ENCODE measurements at regions not wholly inside any gene's neighbourhood (a gene's known extent, or its start where the extent isn't known, plus 50 kb on each side); places are given as distances from the start of the nearest gene placed in this dataset.
"Not testable (repeated sequence)": the region's sequence is repeated elsewhere in the genome, so short reads cannot be mapped to it uniquely, and the experiment has no call there.

DNA sequence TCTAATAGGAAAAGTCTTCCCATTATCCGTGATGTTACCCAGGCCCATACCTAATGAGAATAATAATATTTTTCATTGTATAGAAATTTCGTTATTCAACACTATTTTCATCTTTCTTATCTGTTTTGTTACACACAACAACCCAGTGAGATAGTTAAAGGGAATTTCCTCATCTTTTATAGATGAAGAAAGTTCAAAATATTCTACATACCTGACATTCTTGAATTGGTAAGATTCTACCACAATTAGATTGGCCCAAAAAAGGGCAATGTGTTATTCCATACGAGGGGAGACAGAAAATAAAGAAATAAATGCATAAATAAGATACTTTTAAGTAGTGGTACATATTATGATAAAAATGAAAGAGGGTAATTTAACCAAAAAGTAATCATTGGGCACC lies 405.5 kb upstream of the ADAMTS5 start:
- DNase-seq: no peak

DNA sequence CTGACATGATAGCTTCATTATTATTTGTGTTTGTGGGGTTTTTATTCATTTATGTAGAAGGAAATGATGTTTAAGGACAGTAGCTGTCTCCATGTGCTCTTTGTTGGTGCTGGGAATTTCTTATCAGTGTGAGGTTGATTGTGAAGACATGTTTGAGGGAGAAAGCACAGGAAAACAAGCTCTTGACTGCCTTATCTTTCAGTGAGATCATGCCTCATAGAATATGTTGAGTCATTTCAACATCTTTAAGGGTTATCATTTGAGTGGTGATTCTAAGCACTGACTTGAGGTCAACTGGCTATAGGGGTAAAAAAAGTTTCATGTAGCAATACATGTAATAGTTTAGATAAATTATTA lies 405.1 kb upstream of the ADAMTS5 start:
- DNase-seq: no peak

DNA sequence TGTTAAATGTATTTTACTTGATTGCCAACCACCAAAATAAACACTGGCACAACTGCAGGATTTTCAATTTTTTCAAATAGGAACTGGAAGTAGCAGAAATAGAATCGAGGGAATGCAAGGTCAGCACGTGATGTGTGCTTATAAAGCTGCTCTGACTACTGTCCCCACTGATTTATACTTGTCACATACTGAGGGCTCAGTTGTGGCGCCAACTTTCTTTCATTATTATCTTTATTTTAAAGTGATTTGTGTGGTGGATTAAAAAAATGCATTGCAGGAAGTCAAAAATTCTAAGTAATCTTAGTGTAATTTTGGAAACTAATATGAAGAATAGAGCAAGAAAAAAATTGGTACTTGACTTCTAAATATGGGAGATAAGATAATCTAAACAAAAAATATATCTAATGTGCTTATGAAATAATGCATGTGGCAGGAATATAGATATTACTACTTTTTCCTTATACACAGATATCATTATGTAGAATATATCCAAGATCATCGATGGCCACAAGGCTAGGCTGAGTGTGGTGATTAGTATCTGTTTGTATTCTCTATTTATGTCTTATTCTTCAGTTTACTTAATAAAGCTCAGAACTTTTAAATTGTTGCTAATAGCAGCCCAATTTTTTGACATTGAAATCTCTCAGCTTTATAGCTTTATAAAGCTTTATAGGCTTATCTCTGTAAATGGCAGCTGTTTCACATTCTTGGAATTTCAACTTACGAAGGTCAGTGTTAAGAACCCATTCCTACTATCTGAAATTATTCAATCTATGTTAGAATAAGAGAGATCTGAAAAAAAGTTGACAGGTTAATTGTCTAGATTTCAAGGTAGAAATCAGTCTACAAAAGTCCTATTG lies 404.5 kb upstream of the ADAMTS5 start:
- no peak for DNase-seq

DNA sequence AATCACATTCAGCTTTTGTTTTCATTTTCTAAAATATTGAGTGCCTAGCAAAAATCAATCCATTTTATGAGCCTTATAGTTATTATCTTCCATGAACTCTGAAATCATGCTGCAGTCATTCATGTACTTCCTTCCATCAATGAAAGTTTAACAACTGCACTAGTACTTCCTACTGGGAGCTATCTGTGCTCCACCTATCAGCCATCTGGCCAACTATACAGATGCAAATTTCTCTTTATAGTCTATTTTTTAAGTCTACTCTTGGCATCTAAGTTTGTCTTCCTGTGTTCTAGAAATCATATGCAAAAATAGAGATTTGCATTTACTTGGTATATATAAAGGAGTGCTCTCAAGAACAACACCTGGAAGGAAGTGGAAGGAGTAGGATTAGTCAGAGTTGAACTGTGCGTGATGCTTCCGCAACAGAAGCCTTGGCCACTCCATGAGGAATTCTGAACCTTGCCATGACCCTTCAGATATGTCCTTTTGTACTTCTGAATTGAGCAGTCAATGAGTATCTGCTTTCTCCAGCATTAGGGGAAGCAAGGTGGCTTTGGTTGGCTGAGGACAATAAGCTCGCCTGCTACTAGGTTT lies 403.2 kb upstream of the ADAMTS5 start:
- DNase-seq: no peak

DNA sequence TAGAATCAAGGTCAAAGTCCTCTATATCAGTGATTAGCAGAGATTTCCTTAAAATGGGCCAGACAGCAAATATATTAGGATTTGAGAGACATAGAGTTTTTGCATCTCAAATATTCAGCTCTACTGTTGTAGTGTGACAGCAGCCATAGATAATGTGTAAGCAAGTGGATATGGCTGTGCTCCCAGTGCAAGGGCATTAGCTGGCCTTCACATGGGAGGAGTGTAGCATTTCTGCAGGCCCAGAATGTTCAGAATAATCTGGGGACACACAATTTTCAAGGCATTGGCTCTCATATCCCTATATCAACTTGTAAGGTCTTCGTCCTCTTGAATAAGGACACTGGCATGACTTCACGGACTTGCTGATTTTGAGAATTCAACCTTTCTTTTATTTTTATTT lies 402.3 kb upstream of the ADAMTS5 start:
- no peak for DNase-seq

DNA sequence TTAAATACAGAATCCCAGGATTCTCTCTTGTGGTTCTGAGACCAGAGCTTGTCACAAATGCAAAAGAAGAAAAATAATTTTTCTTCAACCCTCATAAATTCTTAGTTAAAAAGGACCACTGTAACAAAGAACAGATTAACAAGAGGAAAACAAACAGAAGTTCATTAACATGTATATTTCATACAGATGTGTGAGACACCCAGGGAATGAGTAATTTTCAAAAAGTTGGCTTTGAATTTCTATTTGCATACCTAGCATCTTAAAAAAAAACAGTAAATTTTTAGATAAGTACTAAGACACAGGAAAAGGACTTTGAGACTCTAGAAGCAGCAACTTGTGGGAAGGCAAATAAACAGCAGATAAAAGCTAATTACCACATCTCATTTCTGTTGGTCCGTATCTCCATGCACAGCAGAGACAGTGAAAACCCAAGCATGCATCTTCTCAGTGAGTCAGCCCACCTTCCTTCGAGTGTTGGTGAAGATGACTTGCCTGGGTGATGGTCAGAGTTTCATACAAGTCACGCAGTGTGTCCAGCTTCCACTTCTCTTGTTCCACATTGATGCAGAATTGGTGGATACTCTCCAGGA lies 399.9 kb upstream of the ADAMTS5 start:
- no peak for DNase-seq

DNA sequence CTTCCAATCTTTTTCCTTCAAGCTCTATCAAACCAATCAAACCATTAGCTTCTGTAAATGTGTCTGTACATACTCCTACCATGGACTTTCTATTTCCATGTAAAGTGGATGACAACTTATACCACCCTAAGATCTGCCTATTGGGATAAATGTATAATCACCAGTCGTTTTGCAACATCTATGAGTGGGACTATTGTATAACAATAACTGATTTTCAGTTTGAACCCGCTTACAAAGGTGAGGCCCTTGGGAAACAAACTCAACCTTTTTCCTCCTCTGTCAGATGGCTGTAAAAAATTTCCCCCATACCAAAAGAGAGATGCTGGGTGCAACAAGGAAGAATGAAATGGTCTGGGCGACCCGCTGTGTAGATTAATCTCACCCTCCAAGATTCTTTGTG lies 399.1 kb upstream of the ADAMTS5 start:
- no peak for DNase-seq

DNA sequence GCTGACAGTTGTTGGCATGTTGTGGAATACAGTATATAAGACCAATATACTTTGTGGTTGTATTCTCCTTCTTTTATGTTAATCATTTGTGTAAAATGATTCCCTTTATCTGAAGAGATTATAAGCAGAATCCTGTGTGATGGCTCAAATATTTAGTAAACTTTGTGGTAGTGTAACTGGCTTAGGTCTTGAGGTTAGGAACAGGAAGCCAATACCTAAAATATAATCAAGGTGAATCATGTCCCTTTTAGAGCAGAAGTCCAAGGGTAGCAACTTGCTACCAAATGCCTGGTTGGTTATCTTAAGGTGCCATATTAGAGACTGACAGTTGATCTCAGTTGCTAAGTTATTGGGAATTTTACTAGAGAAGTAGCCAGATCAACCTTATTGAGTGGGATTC lies 398.5 kb upstream of the ADAMTS5 start:
- no peak for DNase-seq

DNA sequence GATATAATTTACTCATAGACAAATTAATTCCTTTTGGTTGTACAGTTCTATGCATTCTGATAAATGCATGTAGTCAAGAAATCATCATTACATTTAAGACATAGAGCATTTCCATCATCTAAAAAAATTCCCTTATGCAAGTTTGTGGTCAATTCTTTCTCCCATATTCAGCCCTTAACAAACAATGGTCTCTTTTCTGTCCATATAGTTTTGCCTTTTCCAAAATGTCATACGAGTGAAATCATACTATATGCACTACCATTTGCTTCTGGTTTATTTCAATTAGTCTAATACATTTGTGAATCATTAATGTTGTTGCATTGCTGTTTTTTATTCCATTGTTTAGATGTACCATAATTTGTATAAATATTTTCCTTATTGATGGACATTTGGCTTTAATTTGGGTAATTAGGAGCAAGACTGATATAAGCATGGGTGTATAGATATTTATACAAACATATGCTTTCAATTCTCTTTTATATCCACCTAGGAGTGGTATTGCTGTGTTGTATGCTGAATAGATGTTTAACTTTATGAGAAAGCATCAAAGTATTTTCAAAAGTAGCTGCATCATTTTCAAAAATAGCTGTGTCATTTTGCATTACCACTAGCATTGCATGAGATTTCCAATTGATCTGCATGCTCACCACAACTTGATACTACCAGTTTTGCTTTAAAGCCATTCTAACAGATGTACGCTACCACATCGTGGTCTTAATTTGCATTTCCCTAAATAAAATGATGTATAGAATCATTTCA lies 397.0 kb upstream of the ADAMTS5 start:
- no peak for DNase-seq

DNA sequence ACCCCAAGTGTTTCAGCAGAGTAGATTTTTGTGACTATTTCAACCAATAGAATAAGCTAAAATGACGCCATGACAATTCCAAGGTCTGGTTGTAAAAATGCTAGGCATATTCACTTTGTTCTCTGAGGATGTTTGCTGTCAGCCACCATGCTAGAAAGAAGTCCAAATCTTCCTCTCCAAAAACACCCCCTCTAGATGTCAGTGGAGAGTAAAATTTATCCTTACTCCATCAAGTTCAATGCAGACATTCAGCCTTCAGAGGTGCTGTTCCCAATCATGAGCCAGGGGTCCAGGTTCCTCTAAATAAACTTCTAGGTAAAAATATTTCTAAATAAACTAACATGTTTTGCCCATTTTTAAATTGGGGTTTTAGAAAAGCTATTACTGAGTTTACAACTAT lies 395.4 kb upstream of the ADAMTS5 start:
- no peak for DNase-seq

DNA sequence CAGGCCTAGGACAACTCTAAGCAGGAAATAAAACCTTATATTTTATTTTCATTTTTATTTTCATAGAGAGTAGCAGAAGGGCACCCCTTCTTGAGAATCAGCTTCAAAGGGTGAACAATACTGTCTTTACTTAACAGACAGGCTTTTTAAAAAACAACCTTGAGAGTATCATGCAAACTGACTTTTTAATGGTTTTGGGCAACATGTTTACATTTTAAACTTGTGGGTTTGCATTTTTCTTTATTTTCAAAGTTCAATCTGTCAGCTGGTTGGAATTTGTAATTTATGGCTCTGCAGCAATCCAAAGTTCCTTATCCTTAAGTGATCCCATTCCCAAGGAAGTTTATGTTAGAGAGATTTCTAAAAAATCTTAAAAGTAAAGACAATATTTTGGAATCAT lies 392.3 kb upstream of the ADAMTS5 start:
- no peak for DNase-seq

DNA sequence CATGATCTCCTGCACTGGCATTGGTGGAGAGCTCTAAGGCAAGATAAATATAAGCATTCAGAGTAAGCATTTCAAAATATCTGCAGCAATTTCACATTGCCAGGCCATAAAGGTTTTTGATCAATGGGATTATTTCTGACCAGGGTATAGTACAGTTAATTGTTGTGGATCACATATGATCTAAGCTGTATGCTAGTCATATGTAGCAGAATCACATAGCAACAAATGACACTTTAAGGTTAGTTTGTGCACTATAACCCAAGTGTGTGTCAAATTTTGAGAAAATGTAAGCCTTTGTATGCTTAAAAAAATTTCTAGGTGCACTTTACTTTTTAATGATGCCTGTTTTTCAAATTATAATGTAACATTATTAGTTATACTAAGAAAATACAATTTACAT lies 386.0 kb upstream of the ADAMTS5 start:
- DNase-seq: no peak

DNA sequence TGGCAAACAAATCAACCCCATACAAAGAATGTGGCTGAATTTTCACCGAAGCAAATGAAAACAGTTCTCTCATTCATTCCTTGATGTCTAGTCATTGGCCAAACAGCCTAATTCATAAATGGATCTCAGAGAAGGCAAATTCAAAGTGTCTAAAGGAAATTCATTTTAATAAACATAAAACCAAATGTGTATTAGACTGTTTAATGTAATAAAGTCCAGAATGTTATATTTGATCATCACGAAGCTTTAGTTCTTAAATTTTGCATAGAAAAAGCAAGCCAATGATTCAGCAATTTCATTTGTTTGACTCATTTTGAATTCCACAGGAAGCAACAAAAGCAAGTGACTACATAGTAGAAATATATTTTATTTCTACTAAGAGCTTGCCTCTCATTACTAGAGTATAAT lies 379.2 kb upstream of the ADAMTS5 start:
- no peak for DNase-seq

DNA sequence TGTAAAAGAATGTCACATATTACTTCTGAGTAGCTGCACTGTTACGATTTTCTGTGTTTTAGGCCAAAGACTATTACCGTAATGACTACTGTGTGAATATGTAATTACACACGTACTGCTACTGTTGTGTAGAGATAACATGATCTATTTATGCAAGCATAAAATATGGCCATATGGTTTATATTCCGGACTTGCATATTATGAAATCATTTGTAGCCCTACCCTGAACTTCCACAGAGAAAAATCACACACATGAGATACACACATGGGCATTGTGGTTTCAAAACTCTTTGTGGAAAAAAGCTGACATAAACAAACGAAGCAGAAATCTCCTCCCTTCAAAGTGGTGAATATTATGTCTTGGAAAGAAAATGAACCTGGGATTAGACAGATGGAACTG lies 373.0 kb upstream of the ADAMTS5 start:
- DNase-seq: no peak

DNA sequence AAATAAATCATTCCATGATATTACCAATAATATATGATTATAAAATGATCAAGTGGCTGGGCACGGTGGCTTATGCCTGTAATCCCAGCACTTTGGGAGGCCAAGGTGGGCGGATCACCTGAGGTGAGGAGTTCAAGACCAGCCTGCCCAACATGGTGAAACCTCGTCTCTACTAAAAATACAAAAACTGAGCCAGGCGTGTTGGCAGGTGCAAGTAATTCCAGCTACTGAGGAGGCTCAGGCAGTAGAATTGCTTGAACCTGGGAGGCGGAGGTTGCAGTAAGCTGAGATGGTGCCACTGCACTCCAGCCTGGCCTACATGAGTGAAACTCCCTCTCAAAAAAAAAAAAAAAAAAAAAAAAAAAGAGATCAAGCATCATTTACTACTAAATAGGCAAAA lies 371.1 kb upstream of the ADAMTS5 start:
- DNase-seq: not testable (repeated sequence)

DNA sequence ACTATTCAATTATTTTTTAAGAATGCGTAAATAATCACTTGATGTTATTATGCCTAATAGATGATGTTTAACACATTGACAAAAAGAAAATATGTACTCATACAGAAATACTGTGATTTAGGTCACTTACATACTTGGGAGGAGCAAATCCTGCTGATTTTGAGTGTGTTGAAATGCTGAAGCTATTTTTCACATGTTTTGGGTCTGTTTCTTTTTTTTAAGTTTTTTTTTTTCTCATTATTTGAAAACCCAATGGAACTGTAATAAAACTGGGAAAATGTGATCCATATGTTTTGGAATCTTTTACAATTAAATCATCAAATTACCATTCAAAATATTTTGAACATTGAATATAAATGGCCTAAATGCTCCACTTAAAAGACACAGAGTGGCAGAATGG lies 366.2 kb upstream of the ADAMTS5 start:
- DNase-seq: no peak

DNA sequence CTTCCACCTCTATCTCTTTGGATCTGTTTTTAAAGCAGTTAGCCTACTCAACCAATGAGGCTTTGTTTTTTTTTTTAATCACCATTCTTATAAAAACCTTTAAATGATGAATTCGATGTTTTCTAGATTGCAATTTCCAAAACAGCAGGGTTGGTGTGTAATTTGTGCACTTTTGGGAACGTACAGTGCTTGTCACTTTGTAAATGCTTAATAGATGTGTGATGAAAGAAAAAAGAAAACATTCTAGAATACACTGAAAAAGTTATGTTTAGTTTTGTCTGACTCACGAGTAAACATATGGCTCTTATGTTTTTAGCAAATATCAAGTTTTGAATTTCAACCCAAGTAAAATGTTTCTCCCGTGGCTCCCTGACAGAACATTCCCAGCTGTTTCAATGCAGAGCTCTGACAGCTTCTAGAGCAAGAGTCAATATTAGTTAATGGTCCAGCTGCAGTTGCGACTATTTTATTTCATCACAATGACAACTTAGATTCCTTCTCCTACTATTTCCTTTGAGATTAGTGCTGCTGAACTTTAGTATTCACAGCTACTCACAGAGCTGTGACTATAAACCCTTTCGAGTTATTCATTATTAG lies 362.5 kb upstream of the ADAMTS5 start:
- no peak for DNase-seq

DNA sequence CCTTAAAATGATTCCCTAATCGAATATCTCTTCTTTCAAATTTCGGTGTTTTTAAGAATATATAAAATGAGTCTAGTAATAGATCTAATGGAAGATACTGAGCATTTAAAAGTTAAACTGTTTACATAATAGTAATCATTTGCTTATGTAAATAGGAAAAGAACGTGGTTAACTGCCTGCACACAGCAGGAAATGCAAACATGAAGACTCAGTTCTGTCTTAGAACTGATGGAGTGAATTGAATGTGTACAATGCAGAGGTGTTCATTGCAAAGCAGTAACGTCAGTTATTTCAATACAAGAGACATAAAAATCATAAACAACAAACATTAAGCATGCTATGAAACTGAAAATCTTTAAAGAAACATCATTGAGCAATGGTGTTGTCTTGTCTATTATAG lies 359.4 kb upstream of the ADAMTS5 start:
- DNase-seq: no peak

DNA sequence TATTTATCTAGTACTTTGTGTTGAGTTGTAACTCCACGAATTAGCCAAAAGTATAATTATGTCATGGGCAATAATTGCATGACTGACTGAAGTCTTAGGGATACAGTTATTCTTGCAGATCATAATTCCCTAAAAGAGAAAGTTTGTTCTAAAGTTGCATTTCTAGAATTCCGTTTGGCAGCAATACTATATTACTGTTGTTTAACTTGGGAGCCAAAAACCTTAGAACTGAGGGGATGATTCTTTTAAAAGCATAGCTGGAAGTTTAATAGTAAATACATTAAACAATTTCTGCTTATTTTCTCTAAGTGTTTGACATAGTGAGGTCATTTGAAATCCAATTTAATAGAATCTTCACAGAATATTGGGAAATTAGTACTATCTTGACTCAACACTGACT lies 356.4 kb upstream of the ADAMTS5 start:
- no peak for DNase-seq

DNA sequence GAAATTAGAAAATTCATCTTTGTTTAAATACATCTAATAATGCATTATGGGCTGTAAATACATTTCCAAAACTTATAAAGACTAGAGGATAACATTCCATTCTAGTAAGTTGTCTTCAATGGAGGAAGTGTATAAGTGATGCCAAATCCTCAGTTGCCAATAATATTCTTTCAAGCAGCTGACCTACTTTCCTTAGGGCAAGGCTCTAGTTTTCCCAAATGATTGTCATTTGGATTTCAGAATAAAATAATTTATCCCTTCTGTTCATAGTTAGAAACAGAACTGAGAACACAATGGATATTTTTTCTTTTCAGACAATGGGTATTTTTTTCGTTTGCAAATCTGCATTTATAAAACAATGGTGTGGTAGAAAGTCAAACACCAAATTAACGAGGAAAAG lies 354.9 kb upstream of the ADAMTS5 start:
- no peak for DNase-seq

DNA sequence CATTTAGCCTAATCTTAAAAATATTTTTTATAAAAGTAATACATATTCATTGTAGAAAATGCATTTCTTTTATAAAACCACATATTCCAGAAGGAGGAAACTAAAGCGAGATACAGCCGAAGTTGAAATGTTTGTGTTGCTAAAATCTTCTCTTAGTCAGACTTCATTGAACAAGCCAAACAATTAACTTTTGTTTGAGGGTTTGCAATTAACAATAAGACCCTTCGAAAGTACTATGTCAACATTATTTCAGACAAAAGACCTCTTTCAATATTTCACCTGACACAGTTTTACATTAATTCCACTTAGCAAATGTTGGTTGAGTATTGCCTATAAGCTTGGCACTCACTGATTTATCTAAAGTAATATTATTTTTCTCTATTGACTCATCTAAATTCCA lies 354.0 kb upstream of the ADAMTS5 start:
- no peak for DNase-seq

DNA sequence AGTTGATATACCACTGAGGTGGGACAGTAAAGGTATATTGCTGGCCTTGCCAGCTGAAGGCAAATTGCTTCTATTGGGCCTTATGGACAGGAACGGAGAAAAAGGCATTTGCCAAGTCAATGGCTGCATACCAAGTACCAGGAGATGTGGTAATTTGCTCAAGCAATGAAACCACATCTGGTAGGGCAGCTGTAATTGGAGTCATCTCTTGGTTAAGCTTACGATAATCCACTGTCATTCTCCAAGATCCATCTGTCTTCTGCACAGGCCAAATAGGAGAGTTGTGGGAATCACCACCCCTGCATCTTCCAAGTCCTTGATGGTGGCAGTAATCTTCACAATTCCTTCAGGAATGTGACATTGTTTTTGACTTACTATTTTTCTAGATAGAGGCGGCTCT lies 350.7 kb upstream of the ADAMTS5 start:
- DNase-seq: not testable (repeated sequence)

DNA sequence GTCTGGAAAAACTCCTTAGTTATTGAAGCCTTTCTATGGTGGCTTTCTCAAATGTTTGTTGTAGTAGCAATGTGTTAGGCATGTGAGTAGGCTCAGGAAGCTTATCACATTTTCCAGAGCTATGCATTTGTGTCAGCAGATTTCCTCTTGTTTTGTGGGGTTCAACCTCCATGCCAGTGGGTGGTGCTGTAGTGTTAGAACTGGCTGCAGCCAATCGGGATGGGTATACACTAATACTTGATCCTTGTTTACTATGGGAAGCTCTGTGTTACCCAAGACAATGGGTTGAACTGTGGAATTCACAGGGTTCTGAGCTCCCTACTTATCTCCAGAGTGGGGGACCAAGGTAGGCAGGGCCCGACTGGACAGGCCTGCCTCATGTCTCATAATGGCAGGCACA lies 348.5 kb upstream of the ADAMTS5 start:
- no peak for DNase-seq
